ENCODE measurements at regions not wholly inside any gene's neighbourhood (a gene's known extent, or its start where the extent isn't known, plus 50 kb on each side); places are given as distances from the start of the nearest gene placed in this dataset.
"Not testable (repeated sequence)": the region's sequence is repeated elsewhere in the genome, so short reads cannot be mapped to it uniquely, and the experiment has no call there.

DNA sequence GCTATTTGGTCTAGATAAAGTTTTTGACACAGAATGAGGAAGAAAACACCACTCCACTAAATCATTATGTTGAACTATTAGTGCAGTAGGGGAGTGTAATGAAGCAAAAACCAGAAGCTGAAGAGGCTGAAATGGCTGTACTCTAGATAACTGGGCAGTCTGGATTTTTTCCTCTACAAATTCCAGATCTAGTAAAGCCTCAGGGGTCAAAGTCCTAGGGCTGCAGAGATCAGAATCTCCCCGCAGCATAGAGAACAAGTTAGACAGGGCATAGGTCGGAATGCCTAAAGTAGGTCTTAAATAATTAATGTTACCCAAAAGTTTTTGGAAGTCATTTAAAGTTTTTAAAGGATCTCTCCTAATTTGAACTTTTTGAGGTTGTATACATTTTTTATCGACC, 180.9 kb downstream of the OTOP1 start:
- not testable (repeated sequence) for DNase-seq (ENCODE audit: low spot score)

DNA sequence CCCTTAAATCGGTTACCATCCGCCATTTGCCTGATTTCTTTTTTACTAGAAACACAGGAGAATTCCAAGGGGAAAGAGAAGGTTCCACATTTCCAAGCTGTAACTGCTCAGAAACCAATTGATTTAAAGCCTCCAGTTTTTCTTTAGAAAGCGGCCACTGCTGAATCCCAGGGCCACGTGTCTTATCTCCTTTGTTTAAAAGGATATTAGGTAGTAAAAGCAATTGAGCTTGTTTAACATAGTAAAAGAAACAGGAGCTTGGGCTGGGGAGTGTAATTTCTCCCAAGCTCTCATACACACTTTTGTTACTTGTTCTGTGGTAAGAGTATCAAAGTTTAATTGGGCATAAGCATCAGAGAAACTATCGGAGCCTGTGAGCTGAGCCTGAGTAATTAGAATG, 180.0 kb downstream of the OTOP1 start:
- DNase-seq (ENCODE audit: low spot score): not testable (repeated sequence)

DNA sequence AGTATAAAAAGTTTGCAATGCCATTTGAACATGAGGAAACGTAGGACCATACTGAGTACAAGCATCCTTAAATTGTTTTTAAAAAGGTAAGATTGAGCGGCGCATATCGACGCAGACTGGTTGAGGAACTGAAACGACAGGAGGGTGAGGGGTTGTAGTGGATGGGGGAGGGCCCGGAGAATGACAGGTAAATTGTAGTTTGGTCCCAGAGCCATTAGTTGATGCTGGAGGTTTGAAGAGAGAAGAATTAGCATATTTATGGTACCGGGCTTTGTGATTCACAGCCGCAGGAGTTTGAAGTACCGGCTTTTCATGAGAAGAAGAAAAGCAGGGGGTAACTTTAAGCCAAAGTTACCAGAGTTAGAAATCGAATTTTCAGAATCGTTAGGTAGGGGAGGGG, 179.5 kb downstream of the OTOP1 start:
- not testable (repeated sequence) for DNase-seq (ENCODE audit: low spot score)

DNA sequence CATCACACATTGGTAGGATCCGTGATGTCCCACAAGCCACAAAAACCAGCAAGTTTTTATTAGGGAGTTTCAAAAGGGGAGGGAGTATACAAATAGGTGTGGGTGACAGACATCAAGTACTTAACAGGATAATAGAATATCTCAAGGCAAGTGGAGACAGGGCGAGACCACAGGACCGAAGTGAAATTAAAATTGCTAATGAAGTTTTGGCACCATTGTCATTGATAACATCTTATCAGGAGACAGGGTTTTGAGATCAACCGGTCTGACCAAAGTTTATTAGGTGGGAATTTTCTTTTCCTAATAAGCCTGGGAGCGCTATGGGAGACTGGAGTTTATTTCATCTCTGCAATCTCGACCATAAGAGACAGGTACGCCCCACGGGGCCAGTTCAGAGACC, 178.5 kb downstream of the OTOP1 start:
- DNase-seq (ENCODE audit: low spot score): not testable (repeated sequence)

DNA sequence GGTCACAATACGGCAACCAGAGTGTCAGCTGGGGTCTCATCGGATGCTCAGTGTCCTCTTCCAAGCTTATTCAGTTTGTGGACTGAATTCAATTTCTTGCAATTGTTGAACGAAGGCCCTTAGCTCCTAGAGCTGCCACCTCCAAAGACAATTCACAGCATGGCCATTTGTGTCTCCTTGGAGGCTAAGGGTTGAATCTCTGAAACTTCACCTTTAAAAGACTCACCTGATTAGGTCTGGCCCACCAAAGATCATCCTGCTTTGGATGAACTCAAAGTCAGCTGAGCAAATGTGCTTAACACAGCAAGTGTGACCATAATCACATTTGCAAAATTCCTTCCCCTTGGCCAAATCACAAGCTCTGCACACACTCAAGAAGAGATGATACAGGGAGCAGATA, 175.9 kb downstream of the OTOP1 start:
- not testable (repeated sequence) for DNase-seq (ENCODE audit: low spot score)

DNA sequence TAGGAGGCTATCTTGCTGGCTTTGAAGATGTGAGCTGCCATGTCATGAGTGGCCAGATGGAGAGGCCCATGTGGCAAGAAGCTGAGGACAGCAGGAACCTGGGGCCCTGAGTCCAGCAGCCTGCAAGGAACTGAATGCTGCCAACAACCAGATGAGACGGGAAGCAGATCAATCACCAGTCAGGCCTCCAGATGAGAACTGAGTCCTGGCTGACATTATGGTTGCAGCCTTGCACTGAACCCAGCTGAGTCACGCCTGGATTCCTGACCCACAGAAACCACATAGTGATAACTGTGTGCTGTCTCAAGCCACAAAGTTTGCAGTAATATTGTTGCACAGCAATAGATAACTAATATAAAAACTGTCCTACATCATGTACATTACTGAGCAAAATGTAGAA, 173.8 kb downstream of the OTOP1 start:
- not testable (repeated sequence) for DNase-seq (ENCODE audit: low spot score)

DNA sequence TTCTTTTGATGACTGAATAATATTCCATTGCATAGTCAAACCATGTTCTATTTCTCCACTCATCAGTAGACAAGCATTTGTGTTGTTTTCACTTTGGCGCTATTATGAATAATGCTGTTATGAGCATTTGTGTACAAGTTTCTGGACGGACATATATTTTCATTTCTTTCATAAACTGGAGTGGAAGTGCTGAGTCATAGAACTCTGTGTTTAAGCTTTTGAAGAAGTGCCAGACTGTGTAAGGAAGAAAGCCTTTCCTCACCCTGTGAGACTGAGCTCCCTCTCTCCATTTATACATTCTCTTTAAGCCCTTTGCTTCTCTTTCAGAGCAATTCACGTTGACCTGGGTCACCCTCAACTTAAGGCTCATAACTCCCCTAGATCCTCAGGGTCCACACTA, 169.5 kb downstream of the OTOP1 start:
- DNase-seq (ENCODE audit: low spot score): not testable (repeated sequence)

DNA sequence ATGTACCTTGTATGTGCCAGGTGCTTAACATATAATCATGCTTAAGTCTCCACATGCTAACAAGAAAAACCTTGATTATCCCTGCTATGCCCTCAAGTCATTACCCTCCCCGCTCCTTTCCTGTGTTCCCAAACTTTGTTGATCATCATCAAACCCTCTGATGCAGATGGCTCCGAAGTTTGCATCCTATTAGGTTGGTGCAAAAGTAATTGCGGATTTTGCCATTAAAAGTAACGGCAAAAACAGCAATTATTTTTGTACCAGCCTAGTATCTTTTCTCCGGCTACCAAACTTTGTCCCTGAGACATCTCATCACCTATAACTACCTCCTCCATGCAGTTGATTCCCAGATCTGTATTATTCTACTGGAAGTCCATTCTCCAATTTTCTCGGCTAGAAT, 142.6 kb downstream of the OTOP1 start:
- DNase-seq (ENCODE audit: low spot score): not testable (repeated sequence)

DNA sequence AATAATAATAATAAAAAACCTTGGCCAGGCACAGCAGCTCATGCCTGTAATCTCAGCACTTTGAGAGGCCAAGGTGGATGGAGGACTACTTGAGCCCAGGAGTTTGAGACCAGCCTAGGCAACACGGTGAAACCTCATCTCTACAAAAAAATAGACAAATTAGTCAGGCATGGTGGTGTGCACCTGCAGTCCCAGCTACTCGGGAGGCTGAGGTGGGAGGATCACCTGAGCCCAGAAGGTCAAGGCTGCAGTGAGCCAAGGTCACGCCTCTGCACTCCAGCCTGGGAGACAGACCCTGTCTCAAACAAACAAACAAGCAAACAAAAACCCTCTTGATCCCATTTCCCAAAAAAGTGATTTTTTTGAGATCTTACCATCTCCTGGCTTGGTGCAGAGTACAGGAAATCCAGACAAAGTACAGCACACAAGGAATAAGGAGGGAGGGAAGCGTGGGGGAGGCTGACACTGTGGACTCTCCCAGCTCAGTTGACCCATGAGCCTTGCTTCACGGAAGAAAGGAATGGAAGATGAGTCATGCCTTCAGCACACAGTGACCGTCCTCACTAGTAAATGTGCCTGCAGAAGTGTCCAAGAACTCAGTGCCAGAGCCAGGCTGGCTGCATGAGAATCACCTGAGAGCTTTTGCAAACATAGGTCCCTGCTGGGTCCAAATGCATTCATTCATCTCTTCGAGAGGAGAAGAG, 136.9 kb downstream of the OTOP1 start:
- DNase-seq (ENCODE audit: low spot score): not testable (repeated sequence)

DNA sequence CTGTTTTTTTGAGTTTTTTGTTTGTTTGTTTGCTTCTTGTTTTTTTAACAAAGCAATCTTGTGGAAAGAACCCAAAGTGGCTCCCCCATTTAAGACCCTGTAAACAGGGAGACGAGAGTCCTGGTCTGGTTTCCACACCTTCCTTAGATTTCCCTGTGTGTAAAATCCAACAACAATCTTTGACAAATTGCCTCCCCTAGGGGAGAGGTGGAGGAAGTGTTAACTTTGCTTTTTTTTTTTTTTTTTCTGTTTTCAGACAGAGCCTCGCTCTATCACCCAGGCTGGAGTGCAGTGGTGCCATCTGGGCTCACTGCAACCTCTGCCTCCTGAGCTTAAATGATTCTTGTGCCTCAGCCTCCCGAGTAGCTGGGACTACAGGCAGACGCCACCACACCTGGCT, 136.0 kb downstream of the OTOP1 start:
- not testable (repeated sequence) for DNase-seq (ENCODE audit: low spot score)

DNA sequence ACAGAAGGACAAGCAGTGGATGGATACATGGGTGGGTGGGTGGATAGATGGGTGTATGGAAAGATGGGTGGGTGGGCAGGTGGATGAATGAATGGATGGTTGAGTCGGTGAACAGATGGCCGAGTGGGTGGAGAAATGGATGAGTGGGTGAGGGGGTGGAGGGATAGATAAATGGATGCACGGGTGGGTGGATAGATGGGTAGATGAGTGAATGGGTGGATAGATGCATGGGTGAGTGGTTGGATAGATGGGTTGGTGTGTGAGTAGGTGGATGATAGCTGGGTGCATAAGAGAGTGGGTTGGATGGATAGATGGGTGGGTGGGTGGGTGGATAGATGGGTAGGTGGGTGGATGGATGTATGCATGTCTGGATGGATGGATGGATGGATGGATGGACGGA, 134.6 kb downstream of the OTOP1 start:
- not testable (repeated sequence) for DNase-seq (ENCODE audit: low spot score)

DNA sequence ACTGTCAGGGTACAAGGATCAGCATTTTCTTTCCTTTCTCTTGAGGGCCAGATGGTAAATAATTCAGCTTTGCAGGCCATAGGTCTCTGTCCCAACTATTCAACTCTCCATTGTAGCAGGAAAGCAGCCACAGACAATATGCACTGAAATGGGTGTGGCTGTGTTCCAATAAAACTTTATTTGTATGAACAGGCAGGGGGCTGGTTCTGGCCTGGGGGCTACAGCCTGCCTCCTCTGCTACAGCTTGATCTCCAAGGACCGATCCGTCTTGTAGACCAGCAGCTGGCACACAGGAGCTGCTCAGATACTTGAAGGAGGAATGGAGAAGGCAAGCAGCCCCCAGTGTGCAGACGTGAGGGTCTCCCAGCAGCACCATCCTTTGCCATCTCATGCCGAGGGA, 127.1 kb downstream of the OTOP1 start:
- not testable (repeated sequence) for DNase-seq (ENCODE audit: low spot score)

DNA sequence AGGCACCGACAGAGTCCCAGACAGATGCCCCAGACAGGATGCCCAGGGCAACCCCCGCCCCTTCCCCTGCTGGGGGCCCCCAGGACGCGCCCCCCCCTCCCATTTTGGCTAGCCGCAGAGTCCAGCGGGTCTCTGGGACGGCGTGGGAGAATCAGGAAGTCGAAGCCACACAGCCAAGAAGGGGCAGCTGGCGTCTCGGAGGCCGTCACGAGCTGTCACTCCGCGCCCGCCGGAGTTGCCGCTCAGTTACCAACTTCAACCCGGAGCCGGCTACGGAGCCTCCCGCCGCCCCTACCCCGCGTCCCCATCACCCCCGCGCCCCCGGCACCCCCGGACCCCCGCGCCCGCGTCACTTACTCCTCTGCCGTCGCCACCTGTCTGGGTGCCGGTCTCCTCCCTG, 119.8 kb downstream of the OTOP1 start:
- DNase-seq (ENCODE audit: low spot score): not testable (repeated sequence)

DNA sequence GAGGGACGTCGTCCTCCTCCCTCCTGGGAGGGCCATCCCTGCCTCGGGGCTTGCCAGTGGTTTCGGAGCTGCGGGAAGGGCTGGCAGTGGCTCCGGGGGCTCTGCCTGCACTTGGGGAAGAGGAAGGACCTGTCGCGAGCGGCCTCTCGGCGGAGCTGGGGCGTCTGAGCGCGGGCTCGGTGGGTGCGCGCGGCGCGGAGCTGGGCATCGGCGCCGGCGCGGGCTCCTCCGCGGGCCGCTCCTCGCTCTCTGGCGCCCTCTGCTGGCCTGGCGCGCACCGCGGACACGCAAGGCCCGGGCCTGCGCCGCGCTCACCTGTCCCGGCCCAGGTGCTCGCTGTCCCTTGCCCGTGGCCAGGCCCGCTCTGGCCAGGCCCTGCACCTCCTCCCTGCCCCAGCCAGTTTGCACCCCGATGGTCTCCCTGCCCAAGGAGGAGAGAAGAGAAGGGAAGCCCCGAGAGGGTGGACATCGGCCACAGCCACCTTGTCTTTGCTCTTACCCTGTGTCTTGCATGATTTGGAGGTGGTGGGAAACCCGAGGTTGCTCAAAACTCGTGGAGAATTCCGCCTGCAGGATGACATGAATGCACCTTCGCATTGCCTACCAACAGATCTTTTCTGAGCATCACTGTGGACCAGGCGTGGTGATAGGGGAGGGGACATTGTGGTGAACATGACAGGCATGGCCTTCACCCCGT, 119.2 kb downstream of the OTOP1 start:
- DNase-seq (ENCODE audit: low spot score): peak; percentile 46

DNA sequence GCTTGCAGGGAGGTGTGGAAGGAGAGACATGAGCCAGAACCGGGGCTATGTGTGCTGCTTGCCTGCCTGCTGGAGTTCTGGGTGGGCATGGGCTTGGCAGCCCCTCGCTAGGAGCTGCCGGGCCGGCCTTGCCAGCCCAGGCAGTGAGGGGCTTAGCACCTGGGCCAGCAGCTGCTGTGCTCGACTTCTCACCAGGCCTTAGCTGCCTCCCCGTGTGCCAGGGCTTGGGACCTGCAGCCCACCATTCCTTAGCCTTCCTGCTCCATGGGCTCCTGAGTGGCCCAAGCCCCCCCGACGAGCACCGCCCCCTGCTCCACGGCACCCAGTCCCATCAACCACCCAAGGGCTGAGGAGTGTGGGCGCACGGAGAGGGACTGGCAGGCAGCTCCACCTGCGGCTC, 111.3 kb downstream of the OTOP1 start:
- DNase-seq (ENCODE audit: low spot score): not testable (repeated sequence)

DNA sequence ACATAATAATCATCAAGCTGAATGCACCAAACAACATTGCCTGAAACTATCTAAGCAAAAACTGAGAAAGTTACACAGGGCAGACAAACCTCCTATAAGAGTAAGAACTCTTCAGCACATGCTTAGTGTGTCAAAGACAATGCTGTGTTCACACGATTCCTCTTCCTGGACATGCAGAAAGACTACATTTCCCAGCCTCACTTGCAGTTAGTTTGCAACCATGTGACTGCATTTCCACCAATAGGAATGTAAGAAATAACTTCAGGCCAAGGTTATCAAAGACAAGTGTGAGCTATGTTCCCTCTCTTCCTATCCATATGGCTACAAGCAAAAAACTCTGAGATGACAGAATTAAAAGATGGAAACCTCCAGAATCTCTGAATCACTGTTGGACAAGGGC, 109.8 kb downstream of the OTOP1 start:
- DNase-seq (ENCODE audit: low spot score): not testable (repeated sequence)

DNA sequence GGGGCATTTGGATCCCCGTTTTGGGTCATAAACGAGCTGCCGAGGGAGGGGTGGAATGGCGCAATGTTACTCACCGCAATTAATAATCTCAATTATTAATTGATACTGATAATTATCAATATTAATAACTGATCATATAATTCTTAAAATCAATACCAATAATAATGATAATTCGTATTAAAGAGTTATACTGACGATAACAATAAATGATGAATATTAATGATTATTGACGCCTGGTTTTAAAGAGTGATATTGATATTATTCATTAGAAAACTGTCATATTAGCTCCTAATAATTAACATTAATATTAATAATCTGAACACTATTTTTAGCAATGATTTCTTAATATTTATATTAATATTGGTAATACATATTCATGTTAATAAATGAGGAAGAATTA, 92.4 kb downstream of the OTOP1 start:
- DNase-seq (ENCODE audit: low spot score): not testable (repeated sequence)

DNA sequence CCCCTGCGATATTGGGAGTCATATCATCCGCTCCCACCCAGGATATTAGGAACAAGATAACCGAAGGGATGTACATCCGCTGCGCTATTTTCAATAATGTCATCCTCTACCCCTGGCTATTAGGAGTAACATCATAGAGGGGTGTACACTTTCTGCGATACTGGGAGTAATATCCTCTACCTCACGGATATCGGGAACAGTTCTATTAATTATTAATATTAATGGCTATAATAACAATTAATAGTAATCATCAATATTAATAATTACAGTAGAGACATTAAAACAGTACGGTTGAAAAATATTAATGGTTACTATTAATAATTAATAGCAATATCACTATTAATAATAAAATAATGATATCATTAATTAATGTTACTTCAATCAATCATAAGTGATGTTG, 90.1 kb downstream of the OTOP1 start:
- DNase-seq (ENCODE audit: low spot score): not testable (repeated sequence)
